HG03103 (cell line): ENCODE measurements at regions not wholly inside any gene's neighbourhood (a gene's known extent, or its start where the extent isn't known, plus 50 kb on each side); places are given as distances from the start of the nearest gene placed in this dataset.
"Not testable (repeated sequence)": the region's sequence is repeated elsewhere in the genome, so short reads cannot be mapped to it uniquely, and the experiment has no call there.

Source experiments
- ATAC-seq: cut with Tn5 transposase; IDR thresholded peaks from one replicate; pipeline ENCODE4 v1.9.1; 2021; ENCODE audit warnings: low read depth; ENCODE audit not compliant: unreplicated experiment

- ATAC-seq = no peak
These were observed 286.6 kb upstream of the POU5F2 start for GRCh38 chr5:94028001-94028400.

GRCh38 chr5:94027145-94027544 is 285.7 kb upstream of the POU5F2 start:
- no peak for ATAC-seq

- ATAC-seq = no peak
These were observed 284.5 kb upstream of the POU5F2 start for GRCh38 chr5:94025788-94026473.

- no peak for ATAC-seq
These were observed 283.2 kb upstream of the POU5F2 start for GRCh38 chr5:94024620-94025019.

- no peak for ATAC-seq
These were observed 282.7 kb upstream of the POU5F2 start for GRCh38 chr5:94024101-94024500.

- no peak for ATAC-seq
These were observed 279.8 kb upstream of the POU5F2 start for GRCh38 chr5:94021246-94021645.

- ATAC-seq = no peak
These were observed 276.2 kb upstream of the POU5F2 start for GRCh38 chr5:94017579-94017978.

GRCh38 chr5:94010814-94011213 is 269.4 kb upstream of the POU5F2 start:
- ATAC-seq = no peak

- no peak for ATAC-seq
These were observed 267.8 kb upstream of the POU5F2 start for GRCh38 chr5:94009161-94009560.

- ATAC-seq = no peak
These were observed 257.6 kb upstream of the POU5F2 start for GRCh38 chr5:93998951-93999455.

- ATAC-seq = no peak
These were observed 256.2 kb upstream of the POU5F2 start for GRCh38 chr5:93997562-93997961.

- no peak for ATAC-seq
These were observed 253.8 kb upstream of the POU5F2 start for GRCh38 chr5:93995126-93995621.

GRCh38 chr5:93993161-93993560 is 251.8 kb upstream of the POU5F2 start:
- no peak for ATAC-seq

- ATAC-seq = no peak
These were observed 249.2 kb upstream of the POU5F2 start for GRCh38 chr5:93990504-93991070.

GRCh38 chr5:93985940-93986570 is 244.7 kb upstream of the POU5F2 start:
- ATAC-seq = not testable (repeated sequence)

GRCh38 chr5:93978222-93978621 is 236.8 kb upstream of the POU5F2 start:
- no peak for ATAC-seq

GRCh38 chr5:93967923-93968322 is 226.5 kb upstream of the POU5F2 start:
- no peak for ATAC-seq

- no peak for ATAC-seq
These were observed 223.0 kb upstream of the POU5F2 start for GRCh38 chr5:93964421-93964820.

GRCh38 chr5:93960042-93960441 is 218.6 kb upstream of the POU5F2 start:
- ATAC-seq = no peak

- no peak for ATAC-seq
These were observed 214.6 kb upstream of the POU5F2 start for GRCh38 chr5:93956006-93956405.

- no peak for ATAC-seq
These were observed 213.1 kb upstream of the POU5F2 start for GRCh38 chr5:93954421-93955069.
